NCI-H510A (cell line): ENCODE measurements at regions not wholly inside any gene's neighbourhood (a gene's known extent, or its start where the extent isn't known, plus 50 kb on each side); places are given as distances from the start of the nearest gene placed in this dataset.

Experiments used
- DNase-seq: peaks from one replicate; lab custom pipeline; 2025; lab: John Stamatoyannopoulos, UW

DNA sequence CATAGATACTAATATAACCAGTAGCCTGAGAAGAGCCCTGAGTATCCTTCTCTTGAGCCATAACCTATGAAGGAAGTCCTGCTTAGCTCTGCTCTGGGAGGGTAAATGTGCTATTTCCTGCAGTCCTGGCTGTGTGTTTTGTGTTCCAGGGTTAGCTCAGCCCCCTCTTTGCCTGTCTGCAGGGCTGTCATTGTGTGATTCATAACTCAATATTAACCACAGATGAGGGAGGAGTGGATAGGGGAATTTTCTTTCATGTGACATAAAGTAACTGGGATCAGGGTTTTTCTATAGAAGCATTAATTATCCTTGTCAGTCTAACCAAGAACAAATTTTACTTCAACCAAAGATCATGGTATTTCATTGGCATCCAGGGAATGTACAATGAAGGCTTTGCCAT is 183.3 kb upstream of the ZBTB20 start:
- DNase-seq: no peak

DNA sequence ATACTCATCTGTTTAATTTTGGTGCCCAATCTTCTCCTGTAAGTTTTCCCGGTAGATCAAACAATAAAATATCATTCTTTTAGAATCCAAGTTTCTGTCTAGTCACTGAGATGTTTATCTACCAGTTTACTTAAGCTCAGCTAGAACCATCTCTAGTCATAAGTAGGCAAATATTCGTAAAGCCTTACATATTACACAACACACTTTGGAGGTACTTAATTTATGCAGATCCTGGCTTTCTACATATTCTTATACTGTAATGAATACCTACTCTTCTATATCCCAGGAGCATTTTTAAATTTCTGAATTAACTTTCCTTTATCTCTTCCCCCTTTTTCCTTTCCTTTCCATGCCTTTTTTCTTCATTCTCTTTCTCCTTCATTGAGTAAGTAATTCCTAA is 185.9 kb upstream of the ZBTB20 start:
- no peak for DNase-seq

GRCh38 chr3:115336836-115337235 is 189.7 kb upstream of the ZBTB20 start:
- no peak for DNase-seq

- DNase-seq: no peak
These were observed 193.5 kb upstream of the ZBTB20 start for GRCh38 chr3:115340586-115340985.

DNA sequence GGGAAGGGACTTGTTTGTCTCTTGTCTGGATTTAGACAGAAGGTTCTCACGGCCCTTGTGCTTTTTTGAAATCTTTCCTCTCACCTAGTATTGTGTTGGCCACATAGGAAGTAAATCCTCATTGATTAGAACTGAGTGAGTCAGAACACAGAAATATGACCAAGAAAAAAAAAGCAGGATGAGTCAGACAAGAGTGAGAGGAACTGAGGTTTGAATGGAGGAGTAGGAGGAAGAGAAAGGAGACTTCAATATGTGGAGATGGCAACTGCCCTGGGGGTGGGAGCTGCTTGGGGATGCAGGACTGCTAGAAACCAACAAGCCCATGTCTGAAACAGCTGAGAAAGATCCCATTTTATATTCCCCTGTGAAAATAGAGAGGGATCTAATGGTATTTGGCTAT is 194.1 kb upstream of the ZBTB20 start:
- no peak for DNase-seq

- DNase-seq: no peak
These were observed 200.6 kb upstream of the ZBTB20 start for GRCh38 chr3:115347737-115348136.

GRCh38 chr3:115348412-115348811 is 201.3 kb upstream of the ZBTB20 start:
- no peak for DNase-seq

DNA sequence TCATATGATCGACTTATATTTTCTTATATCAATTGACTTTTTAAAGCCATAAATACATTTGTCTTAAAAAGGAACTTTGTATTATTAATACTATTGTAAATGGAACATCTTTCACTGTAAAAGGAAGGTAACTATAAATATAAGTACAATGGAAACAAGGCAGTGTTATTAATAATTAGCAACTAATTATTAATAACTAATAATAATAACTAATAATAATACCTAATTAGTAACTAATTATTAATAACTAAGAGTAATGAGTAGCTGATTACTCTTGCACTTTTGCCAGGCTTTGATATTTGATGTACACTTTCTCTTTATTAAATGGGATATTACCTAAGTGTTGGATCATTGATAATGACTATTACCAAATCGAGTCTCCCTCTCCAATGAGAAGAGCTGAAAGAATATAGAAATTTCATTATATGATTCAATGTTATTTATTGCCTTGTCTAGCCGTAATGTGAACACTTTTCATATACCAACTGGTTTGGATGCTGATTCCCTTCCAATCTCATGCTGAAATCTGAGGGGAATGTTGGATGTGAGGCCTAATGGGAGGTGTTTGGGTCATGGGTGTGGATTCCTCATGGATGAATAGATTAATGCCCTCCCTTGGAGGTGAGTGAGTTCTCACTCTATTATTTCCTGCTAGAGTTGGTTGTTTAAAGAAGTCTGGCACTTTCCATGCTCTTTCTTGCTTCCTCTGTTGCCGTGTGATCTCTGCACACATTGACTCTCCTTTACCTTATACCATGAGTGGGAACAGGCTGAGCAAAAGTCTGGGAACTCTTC is 202.1 kb upstream of the ZBTB20 start:
- DNase-seq: no peak

- no peak for DNase-seq
These were observed 203.5 kb upstream of the ZBTB20 start for GRCh38 chr3:115350606-115351005.

DNA sequence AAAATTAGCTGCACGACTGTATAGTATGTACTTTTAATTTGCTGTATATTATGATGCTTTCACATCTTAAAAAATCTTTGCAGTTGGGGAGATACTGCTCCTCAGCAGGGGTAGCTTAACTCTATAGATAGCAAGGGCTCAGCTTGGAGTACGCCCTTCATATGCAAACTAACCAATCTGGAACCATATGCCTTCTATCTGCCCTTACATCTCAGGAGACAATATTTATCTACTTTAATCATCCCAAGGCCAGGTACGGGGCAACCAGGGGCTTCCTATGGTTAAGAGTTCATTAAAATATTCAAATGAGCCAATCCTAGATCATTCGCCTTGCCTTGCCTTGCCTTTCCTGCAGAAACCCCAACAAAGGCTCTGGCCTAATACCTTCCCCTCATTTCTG is 204.1 kb upstream of the ZBTB20 start:
- no peak for DNase-seq

DNA sequence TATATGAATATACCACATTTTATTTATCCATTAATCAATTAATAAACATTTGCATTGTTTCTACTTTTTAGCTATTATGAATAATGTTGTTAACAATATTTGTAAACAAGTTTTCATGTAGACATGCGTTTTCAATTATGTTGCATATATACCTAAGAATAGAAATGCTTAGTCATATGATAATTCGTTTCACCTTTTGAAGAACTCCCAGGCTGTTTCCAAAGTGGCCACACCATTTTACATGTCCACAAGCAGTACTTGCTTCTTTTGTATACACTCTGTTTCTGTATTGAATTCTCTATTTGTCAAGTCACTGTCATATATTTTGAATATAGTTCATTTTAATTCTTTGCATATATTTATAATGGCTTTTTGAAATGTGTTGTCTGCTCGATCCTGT is 206.9 kb upstream of the ZBTB20 start:
- no peak for DNase-seq

DNA sequence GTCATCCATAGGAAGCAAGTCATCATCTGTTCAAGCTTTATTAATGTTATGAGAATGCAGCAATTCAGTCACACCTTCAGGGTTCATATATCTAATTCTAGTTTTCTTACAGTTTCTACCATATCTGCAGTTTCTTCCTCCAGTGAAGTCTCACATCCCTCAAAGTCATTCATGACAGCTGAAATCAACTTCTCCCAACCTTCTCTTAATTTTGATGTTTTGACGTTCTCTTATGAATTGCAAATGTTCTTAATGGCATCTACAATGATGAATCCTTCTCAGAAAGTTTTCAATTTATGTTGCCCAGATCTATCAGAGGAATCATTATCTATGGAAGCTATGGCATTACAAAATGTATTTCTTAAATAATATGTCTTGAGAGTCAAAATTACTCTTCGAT is 210.4 kb upstream of the ZBTB20 start:
- DNase-seq: no peak

- DNase-seq: no peak
These were observed 212.4 kb upstream of the ZBTB20 start for GRCh38 chr3:115359536-115359935.

DNA sequence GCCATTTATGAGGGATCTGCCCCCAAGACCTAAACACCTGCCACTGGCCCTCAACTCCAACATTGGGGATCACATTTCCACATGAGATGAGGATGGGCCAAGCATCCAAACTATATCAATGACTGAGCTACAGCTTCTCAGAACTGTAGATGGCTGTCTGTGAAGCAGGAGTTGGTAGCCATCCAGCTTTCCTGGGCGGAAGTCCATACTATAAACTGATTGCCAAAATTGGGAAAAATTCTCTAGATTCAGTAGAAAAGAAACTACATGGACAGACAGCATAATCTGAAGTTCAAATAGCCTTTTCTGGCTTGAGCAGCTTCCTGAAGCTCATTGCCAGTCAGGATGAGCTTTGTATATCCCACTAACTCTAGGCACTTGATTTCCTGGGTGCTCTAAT is 214.7 kb upstream of the ZBTB20 start:
- no peak for DNase-seq

GRCh38 chr3:115363071-115363470 is 216.0 kb upstream of the ZBTB20 start:
- DNase-seq: no peak

GRCh38 chr3:115369021-115369420 is 221.9 kb upstream of the ZBTB20 start:
- no peak for DNase-seq

GRCh38 chr3:115375362-115375761 is 228.3 kb upstream of the ZBTB20 start:
- DNase-seq: no peak

- no peak for DNase-seq
These were observed 233.9 kb upstream of the ZBTB20 start for GRCh38 chr3:115380883-115381572.

- no peak for DNase-seq
These were observed 234.5 kb upstream of the ZBTB20 start for GRCh38 chr3:115381573-115381912.

GRCh38 chr3:115381931-115382330 is 234.8 kb upstream of the ZBTB20 start:
- DNase-seq: no peak

GRCh38 chr3:115384381-115384780 is 237.3 kb upstream of the ZBTB20 start:
- DNase-seq: no peak

DNA sequence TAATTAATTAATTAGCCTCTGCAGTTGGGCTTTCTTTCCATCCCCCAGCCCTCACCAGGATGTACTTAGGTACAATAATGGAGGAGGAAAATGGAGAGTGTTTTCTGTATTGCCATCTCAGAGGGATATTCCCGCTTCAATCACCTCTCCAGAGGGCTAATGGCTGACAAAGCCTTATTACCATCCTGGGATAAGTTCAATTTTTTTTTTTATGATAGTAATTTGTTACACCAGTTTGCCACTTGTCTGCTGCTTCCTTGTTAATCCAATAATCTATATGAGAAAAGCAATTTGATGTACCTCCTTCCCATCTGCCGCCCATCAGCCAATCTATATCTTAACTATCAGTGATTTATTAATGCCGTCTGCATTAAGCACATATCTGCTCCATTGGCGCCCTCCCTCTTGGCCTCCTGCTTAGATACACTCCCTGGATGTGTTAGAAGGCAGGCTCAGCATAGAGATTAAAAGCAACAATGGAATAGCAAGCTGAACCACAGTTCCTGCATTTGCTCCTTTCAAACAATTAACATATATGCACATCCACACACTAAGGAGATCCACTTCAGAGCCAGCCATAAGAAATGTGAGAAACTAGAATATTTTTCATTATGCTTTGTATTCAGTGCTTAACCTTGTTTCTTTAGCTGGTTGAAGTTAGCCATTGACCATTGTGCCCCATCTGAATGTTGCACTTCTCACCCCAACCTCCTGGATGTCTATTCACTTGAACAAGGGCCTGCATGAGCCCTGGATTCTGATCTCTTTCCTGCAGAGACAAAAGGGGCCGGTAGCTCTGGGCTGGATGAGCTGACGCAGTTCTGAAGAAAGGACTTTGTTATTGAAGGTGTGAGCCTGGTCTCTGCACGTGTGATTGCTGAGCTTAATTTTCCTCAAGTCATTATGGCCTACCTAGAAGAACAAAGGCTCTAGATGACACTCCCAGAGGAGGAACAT is 237.3 kb upstream of the GAP43 start:
- no peak for DNase-seq

DNA sequence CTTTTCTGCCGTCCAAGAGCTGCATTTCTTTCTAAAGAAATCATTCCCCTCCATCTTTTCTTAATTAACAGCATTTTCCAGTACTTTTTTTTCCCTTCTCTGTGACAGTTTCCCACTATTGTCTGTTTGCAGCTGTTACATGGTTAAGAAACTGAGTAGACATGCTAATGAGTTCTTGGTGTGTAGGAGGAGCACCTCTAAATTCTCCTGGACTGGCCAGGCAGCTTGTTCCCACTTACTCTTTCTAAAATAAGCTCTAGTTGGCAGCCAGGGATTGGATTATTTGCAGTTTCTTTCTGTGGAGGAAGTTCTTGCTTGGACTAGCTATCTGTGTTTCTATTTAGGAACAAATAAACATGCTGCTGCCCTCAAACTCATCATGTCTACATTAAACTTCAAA is 235.1 kb upstream of the GAP43 start:
- DNase-seq: no peak
